ENCODE measurements at regions not wholly inside any gene's neighbourhood (a gene's known extent, or its start where the extent isn't known, plus 50 kb on each side); places are given as distances from the start of the nearest gene placed in this dataset.

DNA sequence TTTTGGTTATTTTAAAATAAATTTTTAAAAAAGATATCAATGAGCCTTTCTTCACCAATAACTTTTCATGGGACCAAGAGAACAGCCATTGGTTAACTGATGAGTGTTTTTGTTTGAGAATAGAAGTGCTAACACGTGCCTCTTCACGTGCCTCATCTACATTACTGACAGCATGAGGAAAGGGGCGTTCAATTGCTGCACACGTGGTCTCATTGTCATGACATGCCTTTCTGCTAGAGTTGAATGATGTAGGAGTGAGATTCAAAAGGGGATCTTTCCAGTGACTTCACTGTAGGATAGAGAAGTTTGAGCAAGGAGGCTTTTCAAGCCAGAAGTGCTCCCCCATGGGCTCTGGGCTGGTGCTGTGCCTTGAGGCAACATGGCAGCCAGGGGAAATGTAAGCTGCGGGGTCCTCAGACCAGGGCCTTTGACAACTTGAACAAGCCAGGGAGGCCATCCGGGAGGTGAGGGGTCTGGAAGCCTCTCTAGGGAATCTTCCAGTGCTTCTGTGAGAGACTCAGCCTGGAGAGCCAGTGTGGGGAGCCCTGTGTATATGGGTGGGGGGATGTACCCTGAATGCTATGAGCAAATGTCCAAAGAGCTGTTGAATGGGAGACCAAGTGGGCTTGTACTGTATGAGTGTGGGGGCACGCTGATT is 51.2 kb upstream of the FSTL4 start:
- Histone ChIP-seq H4K20me1 (ENCODE audit: insufficient read depth) (no peaks in the 10 kb centered on the region), H2AFZ (ENCODE audit: low read depth, low read length) (no peak overlapping the region), H3K4me3 (ENCODE audit: low read length) (no peak overlapping the region), H3K9ac (ENCODE audit: low read length) (no peak overlapping the region), H3K9me2 (ENCODE audit: insufficient read depth, low read length) (no peaks in the 10 kb centered on the region), H3F3A (ENCODE audit: insufficient read depth, low read length, poor library complexity, severe bottlenecking) (no peaks in the 10 kb centered on the region), H3K27ac (ENCODE audit: low read length) (no peak overlapping the region), H3K36me3 (ENCODE audit: insufficient read depth, low read length) (no peaks in the 10 kb centered on the region), H3K9me3 (ENCODE audit: low read length) (no peaks in the 10 kb centered on the region), H3K4me2 (ENCODE audit: low read length) (no peak overlapping the region), H3K79me2 (replicated peaks; ENCODE audit: insufficient read depth, low read length) (no peaks in the 10 kb centered on the region), H3K27me3 (ENCODE audit: insufficient read depth, low read depth, low read length) (no peaks in the 10 kb centered on the region)
- TF ChIP-seq RAD21 (conservative IDR thresholded peaks at IDR 0.05) (no peak), POLR2AphosphoS5 (IDR thresholded peaks at IDR 0.05) (no peak), EZH2 (IDR thresholded peaks at IDR 0.05; ENCODE audit: borderline replicate concordance, insufficient read depth, low read length, poor library complexity, severe bottlenecking) (no peak), EP300 (conservative IDR thresholded peaks at IDR 0.05; ENCODE audit: poor library complexity, severe bottlenecking) (no peak), SMC3 (conservative IDR thresholded peaks at IDR 0.05; ENCODE audit: poor library complexity) (no peak), MXI1 (conservative IDR thresholded peaks at IDR 0.05; ENCODE audit: poor library complexity, severe bottlenecking) (no peak), TAF1 (IDR thresholded peaks at IDR 0.05; ENCODE audit: low read depth) (no peak)
- TF ChIP-seq, protein P1, sequence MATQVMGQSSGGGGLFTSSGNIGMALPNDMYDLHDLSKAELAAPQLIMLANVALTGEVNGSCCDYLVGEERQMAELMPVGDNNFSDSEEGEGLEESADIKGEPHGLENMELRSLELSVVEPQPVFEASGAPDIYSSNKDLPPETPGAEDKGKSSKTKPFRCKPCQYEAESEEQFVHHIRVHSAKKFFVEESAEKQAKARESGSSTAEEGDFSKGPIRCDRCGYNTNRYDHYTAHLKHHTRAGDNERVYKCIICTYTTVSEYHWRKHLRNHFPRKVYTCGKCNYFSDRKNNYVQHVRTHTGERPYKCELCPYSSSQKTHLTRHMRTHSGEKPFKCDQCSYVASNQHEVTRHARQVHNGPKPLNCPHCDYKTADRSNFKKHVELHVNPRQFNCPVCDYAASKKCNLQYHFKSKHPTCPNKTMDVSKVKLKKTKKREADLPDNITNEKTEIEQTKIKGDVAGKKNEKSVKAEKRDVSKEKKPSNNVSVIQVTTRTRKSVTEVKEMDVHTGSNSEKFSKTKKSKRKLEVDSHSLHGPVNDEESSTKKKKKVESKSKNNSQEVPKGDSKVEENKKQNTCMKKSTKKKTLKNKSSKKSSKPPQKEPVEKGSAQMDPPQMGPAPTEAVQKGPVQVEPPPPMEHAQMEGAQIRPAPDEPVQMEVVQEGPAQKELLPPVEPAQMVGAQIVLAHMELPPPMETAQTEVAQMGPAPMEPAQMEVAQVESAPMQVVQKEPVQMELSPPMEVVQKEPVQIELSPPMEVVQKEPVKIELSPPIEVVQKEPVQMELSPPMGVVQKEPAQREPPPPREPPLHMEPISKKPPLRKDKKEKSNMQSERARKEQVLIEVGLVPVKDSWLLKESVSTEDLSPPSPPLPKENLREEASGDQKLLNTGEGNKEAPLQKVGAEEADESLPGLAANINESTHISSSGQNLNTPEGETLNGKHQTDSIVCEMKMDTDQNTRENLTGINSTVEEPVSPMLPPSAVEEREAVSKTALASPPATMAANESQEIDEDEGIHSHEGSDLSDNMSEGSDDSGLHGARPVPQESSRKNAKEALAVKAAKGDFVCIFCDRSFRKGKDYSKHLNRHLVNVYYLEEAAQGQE (IDR thresholded peaks at IDR 0.05; ENCODE audit: borderline replicate concordance): no peak
- TF ChIP-seq, protein P2, sequence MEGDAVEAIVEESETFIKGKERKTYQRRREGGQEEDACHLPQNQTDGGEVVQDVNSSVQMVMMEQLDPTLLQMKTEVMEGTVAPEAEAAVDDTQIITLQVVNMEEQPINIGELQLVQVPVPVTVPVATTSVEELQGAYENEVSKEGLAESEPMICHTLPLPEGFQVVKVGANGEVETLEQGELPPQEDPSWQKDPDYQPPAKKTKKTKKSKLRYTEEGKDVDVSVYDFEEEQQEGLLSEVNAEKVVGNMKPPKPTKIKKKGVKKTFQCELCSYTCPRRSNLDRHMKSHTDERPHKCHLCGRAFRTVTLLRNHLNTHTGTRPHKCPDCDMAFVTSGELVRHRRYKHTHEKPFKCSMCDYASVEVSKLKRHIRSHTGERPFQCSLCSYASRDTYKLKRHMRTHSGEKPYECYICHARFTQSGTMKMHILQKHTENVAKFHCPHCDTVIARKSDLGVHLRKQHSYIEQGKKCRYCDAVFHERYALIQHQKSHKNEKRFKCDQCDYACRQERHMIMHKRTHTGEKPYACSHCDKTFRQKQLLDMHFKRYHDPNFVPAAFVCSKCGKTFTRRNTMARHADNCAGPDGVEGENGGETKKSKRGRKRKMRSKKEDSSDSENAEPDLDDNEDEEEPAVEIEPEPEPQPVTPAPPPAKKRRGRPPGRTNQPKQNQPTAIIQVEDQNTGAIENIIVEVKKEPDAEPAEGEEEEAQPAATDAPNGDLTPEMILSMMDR (IDR thresholded peaks at IDR 0.05; ENCODE audit: poor library complexity, severe bottlenecking): no peak

DNA sequence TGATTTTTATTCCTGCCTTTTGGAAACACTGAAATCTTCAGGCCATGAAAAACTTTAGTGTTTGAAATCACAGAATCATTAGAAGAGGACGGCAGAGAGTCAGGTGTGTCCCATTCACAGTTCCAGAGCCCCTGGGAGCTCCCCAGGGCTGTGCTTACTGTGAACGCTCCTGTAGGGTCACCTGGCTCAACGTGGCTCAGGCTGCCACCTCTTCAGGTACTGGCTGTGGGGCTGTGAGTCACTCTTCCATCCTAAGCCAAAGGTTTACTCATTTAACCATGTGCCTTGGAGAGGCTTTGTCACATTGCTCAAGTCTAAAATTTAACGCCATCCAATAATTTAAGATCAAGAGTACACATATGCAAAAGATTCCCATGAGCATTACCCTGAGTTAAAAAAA is 50.2 kb upstream of the FSTL4 start:
- no peak overlapping the region for H3K27ac ChIP-seq (ENCODE audit: low read length)
- H3K27me3 ChIP-seq (ENCODE audit: insufficient read depth, low read depth, low read length): no peaks in the 10 kb centered on the region
- H3K79me2 ChIP-seq (replicated peaks; ENCODE audit: insufficient read depth, low read length): no peaks in the 10 kb centered on the region
- TF ChIP-seq, protein P1 (IDR thresholded peaks at IDR 0.05; ENCODE audit: borderline replicate concordance): no peak
- TF ChIP-seq MXI1 (conservative IDR thresholded peaks at IDR 0.05; ENCODE audit: poor library complexity, severe bottlenecking) (no peak), EP300 (conservative IDR thresholded peaks at IDR 0.05; ENCODE audit: poor library complexity, severe bottlenecking) (no peak), EZH2 (IDR thresholded peaks at IDR 0.05; ENCODE audit: borderline replicate concordance, insufficient read depth, low read length, poor library complexity, severe bottlenecking) (no peak), POLR2AphosphoS5 (IDR thresholded peaks at IDR 0.05) (no peak), SMC3 (conservative IDR thresholded peaks at IDR 0.05; ENCODE audit: poor library complexity) (no peak), RAD21 (conservative IDR thresholded peaks at IDR 0.05) (no peak), TAF1 (IDR thresholded peaks at IDR 0.05; ENCODE audit: low read depth) (no peak)
- TF ChIP-seq, protein P2 (IDR thresholded peaks at IDR 0.05; ENCODE audit: poor library complexity, severe bottlenecking): no peak
- no peaks in the 10 kb centered on the region for H3K9me3 ChIP-seq (ENCODE audit: low read length)
- no peak overlapping the region for H3K9ac ChIP-seq (ENCODE audit: low read length)
- no peak overlapping the region for H2AFZ ChIP-seq (ENCODE audit: low read depth, low read length)
- H3K9me2 ChIP-seq (ENCODE audit: insufficient read depth, low read length): no peaks in the 10 kb centered on the region
- no peak overlapping the region for H3K4me3 ChIP-seq (ENCODE audit: low read length)
- H4K20me1 ChIP-seq (ENCODE audit: insufficient read depth): no peaks in the 10 kb centered on the region
- H3K4me2 ChIP-seq (ENCODE audit: low read length): no peak overlapping the region
- H3F3A ChIP-seq (ENCODE audit: insufficient read depth, low read length, poor library complexity, severe bottlenecking): no peaks in the 10 kb centered on the region
- no peaks in the 10 kb centered on the region for H3K36me3 ChIP-seq (ENCODE audit: insufficient read depth, low read length)

All from neural cell (in vitro differentiated cells).